GM18861 (cell line): ENCODE measurements at regions not wholly inside any gene's neighbourhood (a gene's known extent, or its start where the extent isn't known, plus 50 kb on each side); places are given as distances from the start of the nearest gene placed in this dataset.
"Not testable (repeated sequence)": the region's sequence is repeated elsewhere in the genome, so short reads cannot be mapped to it uniquely, and the experiment has no call there.

Experiments
- ATAC-seq: cut with Tn5 transposase; IDR thresholded peaks from one replicate; pipeline ENCODE4 v1.9.1; 2021; ENCODE audit not compliant: unreplicated experiment

- no peak for ATAC-seq
These were observed 138.6 kb upstream of the KLF12 start for GRCh38 chr13:74272826-74273225.

DNA sequence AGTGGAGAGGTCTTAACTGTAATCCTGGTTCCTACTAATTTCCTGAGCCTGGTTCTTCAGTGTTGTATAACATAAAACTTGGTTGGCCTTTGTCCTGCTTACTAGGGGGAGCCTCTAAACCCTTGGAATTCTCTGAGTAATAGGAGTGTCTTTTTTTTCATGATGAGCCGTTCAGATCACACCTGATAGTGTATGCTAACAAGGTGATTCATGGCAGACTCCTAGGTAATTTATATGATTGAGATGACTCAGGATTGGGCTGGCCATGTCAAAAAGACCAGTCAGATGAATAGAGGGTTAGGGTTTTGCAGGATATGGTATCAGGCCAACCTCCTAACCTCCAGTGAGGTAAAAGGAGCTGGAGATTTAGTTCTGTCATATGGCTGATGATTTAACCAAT is 135.8 kb upstream of the KLF12 start:
- no peak for ATAC-seq

DNA sequence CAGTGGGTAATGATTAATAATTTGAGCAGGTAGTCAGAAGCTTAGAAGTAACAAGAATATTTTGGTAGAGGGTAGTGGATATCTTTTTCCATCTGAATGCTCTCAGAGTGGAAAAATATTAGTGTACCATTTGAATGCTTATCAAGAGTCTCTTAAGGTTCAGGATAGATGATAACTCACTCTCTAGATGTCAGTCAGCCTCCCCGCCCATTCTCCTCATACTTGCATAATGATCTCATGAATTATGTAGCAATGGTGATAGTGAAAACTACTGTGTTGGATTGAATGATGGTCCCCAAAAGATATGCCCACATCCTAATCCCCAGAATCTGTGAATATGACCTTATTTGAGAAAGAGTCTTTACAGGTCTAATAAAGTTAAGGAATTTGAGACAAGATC is 132.7 kb upstream of the KLF12 start:
- ATAC-seq = no peak

DNA sequence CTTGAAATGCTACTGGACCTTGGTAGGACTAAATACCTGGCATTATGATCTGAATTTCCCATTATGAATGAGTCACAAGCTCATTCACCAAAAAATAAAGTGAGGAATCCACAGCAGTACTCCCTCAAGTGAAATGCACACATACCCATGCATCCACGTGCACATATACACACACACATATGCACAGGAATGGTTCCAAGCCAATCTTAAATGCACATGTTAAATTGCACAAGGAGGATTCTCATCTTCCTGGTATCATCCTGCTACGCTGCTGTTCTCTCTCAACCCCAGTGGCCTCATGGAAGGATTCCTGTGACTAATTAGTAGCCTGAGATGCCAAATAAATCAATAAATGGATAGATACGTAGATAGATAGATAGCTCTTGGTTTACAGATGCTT is 132.1 kb upstream of the KLF12 start:
- ATAC-seq = no peak

DNA sequence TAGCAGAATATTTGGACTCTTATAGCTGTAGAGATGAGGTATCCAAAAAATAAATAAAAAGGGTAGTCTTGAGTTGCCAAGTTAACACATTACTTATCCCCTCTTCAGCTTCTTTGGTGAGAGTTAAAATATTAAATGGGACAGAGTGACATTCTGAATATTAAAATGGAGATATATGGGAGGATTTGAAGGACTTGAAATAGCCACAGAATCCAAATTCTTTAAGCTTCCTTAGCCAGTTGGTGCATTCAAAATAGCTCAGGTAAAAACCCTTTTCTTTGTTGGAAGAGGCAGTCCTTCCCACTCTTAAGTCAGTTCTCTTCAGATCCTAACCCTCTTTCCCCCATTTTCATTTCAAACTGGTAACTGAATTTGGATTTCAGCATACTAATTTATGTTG is 130.1 kb upstream of the KLF12 start:
- ATAC-seq = no peak

DNA sequence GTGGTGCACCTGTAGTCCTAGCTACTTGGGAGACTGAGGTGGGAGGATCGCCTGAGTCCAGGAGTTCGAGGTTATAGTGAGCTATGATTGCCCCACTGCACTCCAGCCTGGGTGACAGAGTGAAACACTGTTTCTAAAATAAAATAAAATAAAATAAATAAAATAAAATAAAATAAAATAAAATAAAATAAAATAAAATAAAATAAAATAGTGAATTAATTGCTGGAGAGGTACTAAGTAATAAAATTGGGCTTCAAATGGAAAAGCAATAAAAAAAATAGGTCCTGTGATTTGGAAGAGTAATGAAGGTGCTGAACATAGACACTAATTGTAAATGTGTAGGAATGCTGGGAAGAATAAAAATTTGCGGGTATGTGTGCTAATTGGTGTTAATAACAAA is 126.2 kb upstream of the KLF12 start:
- not testable (repeated sequence) for ATAC-seq

- no peak for ATAC-seq
These were observed 125.4 kb upstream of the KLF12 start for GRCh38 chr13:74259641-74260040.

DNA sequence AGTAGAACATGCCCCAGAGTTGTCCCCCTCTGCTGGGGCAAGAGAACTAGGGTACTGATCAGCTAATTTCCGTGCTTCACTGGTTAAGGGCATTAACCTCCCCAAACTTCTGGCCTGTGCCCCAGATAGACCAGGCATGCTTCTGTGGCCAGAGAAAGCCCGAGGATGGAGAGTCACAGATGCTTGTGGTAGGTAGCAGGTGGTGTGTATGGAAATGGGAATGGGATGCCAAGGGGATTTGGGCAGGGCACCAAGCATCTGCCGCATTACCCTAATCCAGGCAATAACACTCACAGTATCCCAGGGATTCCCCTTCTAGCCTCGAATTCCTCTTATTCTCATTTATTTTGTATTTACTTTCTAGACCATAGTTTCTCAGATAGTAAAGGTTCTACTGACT is 124.8 kb upstream of the KLF12 start:
- ATAC-seq = no peak

- no peak for ATAC-seq
These were observed 122.8 kb upstream of the KLF12 start for GRCh38 chr13:74256969-74257368.

GRCh38 chr13:74253161-74253560 is 119.0 kb upstream of the KLF12 start:
- no peak for ATAC-seq

DNA sequence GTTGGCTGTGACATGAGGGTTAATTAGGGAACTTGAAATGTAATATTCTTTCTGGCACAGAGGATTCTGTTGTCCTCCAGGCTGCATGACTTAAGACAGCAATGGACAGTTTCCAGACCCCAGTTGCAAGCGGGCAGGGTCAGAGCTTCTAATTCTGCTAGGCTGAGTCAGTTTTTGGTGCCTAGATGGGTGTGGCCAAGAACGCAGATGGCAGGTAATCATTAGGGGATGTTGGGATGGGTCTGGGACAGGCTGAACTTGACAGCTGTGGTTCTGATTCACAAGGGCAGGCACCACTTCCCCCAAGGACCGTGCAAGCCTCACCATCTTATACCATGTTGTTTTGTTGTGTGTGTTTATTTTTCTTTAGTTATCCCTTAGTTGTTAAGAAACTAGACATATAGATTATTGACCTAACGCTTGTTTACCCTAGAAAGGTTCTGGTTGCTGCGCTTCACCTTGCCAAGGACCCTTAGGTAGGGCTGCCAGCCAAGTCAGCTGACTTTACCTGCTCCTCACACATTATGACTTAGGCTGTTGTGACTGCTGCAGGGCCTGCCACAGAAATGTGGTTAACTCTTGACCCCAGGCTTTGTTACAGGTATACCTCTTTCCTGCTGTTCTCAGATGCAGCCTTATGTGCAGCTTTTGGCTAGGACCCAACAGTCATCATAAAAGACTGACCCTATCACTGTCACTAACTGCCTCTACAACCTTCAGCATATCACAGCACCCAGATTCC is 117.7 kb upstream of the KLF12 start:
- ATAC-seq = no peak

- ATAC-seq = no peak
These were observed 116.6 kb upstream of the KLF12 start for GRCh38 chr13:74250738-74251190.

GRCh38 chr13:74248477-74248876 is 114.3 kb upstream of the KLF12 start:
- ATAC-seq = no peak

GRCh38 chr13:74246487-74246886 is 112.3 kb upstream of the KLF12 start:
- no peak for ATAC-seq

DNA sequence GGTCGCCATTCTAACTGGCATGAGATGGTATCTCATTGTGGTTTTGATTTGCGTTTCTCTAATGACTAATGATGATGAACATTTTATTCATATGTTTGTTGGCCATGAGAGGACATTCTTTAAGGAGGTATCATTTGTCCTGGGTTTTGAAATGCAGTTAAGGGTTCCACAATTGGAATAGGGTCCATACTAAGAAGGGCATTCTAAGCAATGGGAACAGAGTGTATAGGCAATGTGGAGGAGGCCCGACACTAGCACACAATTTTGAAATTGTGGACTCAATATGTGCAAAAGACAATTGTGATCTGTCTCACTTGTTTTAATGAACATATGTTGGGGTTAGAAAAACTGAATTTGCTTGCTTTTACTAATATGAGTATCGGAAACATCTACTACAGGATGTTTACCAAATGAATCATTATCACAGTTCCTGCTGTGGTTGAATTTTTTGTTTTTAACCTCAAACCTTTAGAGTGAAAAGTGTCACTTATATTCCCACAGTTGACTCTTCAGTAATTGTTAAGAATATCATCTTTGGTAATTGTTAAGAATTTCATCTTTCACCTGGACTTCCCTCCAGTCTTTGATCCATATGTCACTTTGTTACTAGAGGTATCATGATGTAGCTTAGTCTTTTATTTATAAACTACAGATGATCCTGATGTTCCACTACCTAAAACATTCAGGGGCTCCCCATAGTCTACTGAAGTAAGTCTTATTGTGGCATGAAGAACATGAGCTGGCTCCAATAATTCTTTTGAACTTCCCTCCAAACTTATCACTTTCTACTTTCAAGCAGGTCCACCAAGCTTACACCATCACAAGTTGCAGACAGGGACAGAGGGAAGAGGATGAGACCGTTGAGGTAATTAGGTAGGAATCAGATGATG is 109.7 kb upstream of the KLF12 start:
- ATAC-seq = no peak

DNA sequence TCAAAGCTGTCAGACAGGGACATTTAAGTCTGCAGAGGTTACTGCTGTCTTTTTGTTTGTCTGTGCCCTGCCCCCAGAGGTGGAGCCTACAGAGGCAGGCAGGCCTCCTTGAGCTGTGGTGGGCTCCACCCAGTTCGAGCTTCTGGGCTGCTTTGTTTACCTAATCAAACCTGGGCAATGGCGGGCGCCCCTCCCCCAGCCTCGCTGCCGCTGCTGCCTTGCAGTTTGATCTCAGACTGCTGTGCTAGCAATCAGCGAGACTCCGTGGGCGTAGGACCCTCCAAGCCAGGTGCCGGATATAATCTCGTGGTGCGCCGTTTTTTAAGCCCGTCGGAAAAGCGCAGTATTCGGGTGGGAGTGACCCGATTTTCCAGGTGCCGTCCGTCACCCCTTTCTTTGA is 107.1 kb upstream of the KLF12 start:
- ATAC-seq = not testable (repeated sequence)

- ATAC-seq = no peak
These were observed 96.8 kb upstream of the KLF12 start for GRCh38 chr13:74230984-74231501.

- no peak for ATAC-seq
These were observed 95.0 kb upstream of the KLF12 start for GRCh38 chr13:74229242-74229641.

DNA sequence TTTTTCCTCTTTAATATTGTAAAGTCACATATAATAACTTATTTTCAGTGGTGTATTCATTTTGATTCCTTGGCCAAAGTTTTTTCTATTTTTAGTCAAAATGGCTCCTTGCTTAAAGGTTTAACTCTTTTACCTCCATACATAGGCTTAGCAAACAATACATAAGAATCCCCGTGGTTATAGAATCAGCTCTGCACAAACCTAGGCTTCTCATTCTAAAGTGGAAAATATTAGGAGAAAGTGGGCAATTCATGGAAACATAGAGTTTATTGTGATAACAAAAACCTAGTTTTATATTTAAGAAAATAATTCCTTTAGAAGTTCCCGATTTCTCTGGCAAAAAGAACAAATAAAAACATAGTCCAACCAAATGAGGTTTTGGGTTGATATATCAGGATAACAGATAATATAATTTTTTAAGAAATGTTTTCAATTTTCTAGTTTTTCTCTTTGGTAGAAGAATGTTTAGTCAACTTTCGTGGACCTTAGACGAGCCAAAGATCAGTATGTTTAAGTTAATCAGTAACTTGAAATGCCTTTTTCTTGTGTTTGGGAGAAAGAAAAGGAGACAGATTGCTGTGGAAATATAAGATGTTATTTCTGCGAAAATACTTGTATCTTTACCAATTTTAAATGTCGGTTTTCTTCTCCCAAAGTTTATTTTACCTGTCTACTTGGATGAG is 93.4 kb upstream of the KLF12 start:
- ATAC-seq = no peak

- no peak for ATAC-seq
These were observed 92.7 kb upstream of the KLF12 start for GRCh38 chr13:74226791-74227475.

DNA sequence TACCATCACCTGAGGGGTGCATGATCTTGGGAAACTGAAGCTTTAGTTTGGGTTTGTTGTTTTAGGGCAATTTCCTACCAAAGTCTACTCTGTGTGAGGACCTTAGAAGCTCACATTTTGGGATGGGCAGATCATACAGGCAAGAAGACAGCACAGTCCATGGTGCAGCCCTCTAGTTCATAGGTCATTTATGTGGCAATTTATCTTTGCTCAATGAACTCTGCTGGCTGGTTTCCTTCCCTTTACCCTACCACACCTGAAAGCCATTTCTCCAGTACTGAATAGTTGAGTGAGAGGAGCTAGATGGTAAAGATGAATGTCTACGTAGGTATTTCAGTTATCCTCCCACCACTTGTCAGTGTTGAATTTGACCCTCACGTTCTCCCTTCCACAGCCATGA is 87.5 kb upstream of the KLF12 start:
- no peak for ATAC-seq
